GM23248 (cell line): ENCODE measurements at regions not wholly inside any gene's neighbourhood (a gene's known extent, or its start where the extent isn't known, plus 50 kb on each side); places are given as distances from the start of the nearest gene placed in this dataset.

Experiments
- EZH2 ChIP-seq: fragments of 200-600 bp; sonication (generic); IDR thresholded peaks from 2 replicates; pipeline ENCODE4 v1.6.1; 2018; ENCODE audit warnings: antibody characterized with exemption, mild to moderate bottlenecking; ENCODE audit not compliant: insufficient read depth, poor library complexity, severe bottlenecking
- EZH2phosphoT487 ChIP-seq: fragments of 200-600 bp; sonication (generic); IDR thresholded peaks from 2 replicates; pipeline ENCODE4 v1.6.1; 2018; ENCODE audit warnings: antibody characterized with exemption, moderate library complexity, mild to moderate bottlenecking, low read depth; ENCODE audit not compliant: insufficient read depth

DNA sequence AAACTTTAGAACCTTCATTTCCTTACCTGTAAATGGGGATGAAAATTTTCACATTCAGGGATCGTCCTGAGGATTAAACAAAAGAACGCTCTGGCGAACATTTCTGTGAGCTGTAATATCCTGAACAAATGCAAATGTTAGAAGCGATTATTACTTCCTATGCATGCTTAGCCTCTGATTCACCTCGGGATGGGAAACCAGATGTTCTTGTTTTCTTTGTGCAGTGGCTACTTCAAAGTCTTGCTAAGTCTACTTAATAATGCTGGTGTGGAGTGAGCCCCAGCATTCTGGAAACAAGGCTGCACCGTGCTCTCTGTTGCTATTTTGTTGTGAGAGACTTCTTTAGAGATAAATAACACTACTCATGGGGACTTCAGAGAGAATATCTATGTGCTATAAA, 119.1 kb upstream of the PELI1 start:
- TF ChIP-seq EZH2: no peak
- no peak for TF ChIP-seq EZH2phosphoT487
